Lower leg skin (tissue), 3 donors: ENCODE measurements at regions not wholly inside any gene's neighbourhood (a gene's known extent, or its start where the extent isn't known, plus 50 kb on each side); places are given as distances from the start of the nearest gene placed in this dataset.

Experiments used
- POLR2A ChIP-seq, 2 donors: fragments of 450-650 bp; IDR thresholded peaks; one replicate each; pipeline ENCODE4 v1.6.1; 2016 to 2017; ENCODE audit warnings: antibody characterized with exemption in 2 of 2, mild to moderate bottlenecking in 1 of 2, moderate library complexity in 1 of 2
- TF ChIP-seq, protein P1 (sequence below), 3 donors: fragments of 450-650 bp; IDR thresholded peaks; one replicate each; pipeline ENCODE4 v1.5.1; 2016; ENCODE audit warnings: antibody characterized with exemption in 3 of 3, mild to moderate bottlenecking in 3 of 3, moderate library complexity in 2 of 3

DNA sequence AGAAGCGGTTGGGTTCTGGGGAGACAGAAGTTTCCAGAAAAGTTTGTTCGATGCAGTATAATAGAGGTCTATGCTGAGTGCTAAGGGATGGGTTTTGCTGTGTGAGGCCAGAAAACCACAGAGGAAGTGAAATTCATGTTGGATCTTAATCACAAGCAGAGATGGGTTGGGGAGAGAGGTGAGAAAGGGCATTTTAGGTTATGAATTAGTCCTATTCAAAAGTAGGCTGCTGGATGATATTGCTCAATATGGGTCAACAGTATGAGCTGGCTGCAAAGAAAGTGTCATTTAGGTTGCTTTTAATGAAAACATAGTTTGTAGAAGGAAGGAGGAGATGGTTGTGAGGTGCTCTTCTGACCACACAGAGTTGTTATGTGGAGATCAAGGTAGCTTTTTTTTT is 118.8 kb upstream of the LHCGR start:
- TF ChIP-seq POLR2A (IDR thresholded peaks at IDR 0.05), result no peak
- TF ChIP-seq, protein P1, sequence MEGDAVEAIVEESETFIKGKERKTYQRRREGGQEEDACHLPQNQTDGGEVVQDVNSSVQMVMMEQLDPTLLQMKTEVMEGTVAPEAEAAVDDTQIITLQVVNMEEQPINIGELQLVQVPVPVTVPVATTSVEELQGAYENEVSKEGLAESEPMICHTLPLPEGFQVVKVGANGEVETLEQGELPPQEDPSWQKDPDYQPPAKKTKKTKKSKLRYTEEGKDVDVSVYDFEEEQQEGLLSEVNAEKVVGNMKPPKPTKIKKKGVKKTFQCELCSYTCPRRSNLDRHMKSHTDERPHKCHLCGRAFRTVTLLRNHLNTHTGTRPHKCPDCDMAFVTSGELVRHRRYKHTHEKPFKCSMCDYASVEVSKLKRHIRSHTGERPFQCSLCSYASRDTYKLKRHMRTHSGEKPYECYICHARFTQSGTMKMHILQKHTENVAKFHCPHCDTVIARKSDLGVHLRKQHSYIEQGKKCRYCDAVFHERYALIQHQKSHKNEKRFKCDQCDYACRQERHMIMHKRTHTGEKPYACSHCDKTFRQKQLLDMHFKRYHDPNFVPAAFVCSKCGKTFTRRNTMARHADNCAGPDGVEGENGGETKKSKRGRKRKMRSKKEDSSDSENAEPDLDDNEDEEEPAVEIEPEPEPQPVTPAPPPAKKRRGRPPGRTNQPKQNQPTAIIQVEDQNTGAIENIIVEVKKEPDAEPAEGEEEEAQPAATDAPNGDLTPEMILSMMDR (IDR thresholded peaks at IDR 0.05), result no peak
